GM03348 (cell line): ENCODE measurements at regions not wholly inside any gene's neighbourhood (a gene's known extent, or its start where the extent isn't known, plus 50 kb on each side); places are given as distances from the start of the nearest gene placed in this dataset.

Source experiments
- DNase-seq: peaks from one replicate; pipeline ENCODE4 v3.0.0; 2012; ENCODE audit warnings: low spot score

GRCh38 chr2:136242100-136242499 lies 124.2 kb upstream of the CXCR4 start:
- DNase-seq = no peak

DNA sequence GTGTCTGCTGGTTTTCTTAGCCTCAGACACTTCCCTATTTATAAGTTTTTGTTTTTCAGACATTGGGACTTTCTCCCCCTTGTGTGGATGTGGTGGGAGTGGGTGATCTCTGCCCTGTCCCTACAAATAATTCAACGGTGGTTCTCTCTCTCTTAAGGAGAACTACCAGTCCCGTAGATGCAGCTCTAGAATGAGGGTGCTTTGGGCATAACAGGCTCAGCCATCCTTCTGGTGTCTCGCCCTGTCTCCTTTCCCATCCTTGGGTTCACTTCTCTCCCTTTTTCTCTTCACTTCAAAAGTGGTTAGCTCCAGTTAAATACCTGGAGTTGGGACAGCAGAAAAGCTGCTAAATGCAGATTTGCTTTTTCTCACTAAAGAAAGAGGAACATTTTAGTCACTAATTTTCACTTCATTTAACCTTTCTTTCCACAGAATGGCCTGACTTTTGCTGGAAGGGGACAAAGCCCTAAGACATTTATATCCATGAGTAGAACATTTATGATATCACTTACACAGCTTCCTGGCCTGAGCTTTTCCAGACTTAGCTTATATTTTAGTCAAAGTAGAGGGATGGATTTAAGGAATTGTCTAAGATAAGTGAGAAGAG lies 121.2 kb upstream of the CXCR4 start:
- DNase-seq = no peak

DNA sequence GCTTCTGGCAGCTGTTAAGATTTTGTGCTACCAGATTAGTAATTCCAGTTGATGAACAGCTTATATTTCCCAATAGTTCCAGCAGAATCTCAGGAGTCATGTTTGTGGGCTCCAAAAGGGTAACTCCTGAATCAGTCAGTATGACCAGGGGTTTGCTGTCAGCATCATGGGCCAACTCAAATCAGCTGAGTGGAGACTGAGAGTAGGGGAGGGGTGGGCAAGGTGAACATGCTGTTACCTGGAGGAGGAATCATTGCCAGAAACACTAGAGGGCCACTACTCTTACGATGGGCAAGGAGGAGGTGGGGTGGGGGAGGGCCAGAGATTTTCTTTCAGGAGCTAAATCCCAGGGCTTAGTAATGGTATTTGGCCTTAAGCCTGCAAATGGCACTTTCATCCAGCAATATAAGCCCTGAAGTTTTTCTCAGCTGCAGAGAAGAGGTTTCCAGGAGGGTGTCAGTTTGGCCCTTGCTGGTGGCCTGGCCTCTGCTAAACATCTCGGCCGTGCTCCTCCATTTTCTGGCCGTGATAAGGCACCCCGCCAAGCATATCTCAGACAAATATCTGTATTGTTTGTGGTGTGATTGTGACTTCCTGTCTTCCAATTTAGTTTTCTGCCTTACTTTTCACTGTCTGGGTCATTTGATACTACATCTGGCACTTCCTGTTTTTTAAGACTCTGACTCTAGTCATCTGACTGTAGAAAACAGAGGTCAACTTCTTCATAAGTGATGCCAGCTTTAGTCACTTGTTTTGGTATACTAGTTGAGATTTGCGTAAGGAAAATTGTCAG lies 120.5 kb upstream of the CXCR4 start:
- DNase-seq = no peak

DNA sequence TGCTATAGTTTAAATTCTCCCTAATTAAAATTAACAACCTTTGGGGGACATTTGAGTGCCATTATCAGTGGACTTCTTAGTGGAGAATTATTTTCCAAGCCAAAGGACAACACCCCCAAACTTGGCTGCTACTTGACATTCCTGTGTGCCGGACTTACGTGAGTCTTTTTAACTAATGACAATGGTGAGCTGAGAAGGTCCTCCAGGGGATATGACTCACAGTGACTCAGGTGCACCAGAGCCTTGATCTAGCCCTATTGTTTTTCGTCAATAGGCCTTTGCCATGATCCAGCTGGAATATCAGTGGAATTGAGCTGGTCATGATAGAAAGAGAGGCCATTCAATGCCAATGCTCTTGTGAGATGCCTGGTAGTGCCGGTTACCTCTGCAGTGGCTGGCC lies 118.1 kb upstream of the CXCR4 start:
- DNase-seq = no peak

- no peak for DNase-seq
These were observed 117.6 kb upstream of the CXCR4 start for GRCh38 chr2:136235546-136235945.

DNA sequence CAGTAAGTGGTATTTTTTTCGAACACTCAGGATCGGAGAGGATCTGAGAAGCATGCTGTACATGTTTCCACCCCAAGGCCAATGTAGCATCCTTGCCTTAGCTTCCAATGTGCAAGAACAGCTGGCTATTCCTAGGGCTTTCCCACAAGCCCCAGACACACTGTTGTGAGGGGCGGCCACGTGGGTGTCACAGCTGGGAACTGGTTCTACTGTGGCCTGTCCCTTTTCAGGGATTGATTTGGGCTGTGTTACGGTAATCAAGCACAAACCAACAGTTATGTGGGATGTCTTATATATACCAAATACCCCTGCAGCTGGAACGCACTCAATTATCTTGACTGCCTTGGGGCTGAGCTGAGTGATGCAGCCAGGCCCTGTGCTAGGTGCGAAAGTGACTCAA lies 116.3 kb upstream of the CXCR4 start:
- no peak for DNase-seq

DNA sequence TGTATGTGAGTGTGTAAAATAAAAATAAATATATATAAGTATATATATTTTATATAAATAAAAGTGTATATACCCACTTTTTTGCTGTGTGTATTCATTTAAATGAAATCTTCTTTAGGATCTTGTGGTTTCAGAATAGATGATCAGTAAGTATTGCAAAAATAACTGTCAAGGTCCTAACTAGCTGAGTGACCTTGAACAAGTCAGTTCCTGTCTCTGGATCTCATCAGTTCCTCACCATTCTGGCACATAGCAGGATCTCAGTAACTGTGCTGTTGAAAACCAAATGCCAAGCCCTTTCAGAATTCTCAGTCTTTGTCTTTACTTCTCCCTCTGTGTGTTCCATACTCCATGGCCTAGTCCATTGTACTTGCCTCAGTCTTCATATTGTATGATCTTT lies 115.3 kb upstream of the CXCR4 start:
- DNase-seq = no peak

GRCh38 chr2:136232456-136233172 lies 114.7 kb upstream of the CXCR4 start:
- DNase-seq = no peak

GRCh38 chr2:136230464-136230863 lies 112.5 kb upstream of the CXCR4 start:
- no peak for DNase-seq

DNA sequence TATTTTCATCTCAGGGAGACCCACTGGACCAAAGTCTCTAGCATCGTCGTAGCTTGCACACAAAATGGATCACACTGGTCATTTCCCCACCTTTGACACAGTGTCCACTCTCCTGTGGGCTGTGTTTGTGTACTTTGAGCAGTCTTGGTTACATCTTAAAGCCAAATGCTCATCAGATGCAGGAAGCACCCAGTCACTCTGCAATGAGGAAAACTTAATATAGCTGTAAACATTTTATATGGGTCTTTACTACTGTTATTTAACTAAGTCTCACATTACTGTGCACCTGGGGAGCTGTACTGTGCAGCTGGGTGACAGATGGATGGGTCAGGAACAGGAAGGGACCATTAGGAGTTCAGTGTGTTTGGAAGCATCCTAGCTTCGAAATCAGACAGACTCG lies 109.0 kb upstream of the CXCR4 start:
- DNase-seq = no peak

DNA sequence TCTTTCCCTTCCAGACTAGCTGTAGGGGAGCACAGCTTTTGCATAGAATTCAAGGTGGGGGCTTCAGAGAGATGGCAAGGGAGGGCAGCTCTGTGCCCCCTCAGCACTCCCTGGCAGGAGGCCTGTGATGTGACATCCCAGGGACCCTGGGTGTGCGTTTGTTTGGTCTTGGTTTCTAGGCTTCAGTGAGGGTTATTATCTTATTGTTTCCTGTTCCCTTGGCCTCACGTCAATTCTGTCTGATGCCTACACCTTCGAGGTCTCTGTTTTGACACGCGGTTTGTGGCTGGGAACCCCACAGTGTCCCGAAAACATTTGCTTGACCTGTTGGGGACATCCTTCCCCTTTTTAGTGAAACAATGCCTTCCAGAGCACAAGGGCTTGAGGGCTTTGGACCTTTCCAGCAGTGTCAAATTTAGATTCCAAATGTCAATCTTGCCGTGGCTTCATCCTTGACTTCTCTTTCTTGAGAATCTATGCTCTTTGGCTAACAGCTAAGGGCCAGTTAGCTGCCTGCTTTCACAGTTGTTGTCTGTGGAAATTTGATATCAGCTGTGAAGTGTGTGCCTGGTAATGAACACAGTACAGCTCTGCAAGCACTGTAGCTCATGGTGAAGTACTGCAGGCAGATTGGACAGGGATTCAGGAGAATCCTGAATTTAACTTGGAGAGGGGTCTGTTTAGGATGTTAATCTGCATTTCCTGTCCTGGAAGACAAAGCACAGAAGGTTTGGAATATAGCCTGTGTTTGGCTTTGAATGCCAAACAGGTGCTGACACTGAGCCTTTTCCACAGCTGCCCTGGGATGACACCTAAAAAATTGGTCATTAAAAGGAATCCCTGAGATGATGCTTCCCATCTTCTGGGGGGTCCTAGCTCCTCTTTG lies 108.2 kb upstream of the CXCR4 start:
- no peak for DNase-seq

DNA sequence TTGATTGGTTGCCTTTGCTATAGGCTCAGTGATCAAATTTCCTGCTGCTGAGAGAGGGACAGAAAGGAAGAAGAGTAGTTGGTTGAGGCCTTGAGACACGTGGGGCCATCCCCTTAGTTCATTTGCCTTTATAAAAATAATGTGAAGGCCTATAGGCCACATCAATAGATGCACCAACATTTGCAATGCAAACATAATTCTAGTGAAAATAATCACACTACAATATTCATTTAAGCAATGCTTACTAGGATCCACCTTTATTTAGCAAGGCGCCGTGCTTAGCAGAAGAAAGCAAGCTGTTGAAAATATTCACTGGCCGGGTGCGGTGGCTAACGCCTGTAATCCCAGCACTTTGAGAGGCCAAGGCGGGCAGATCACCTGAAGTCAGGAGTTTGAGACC lies 105.3 kb upstream of the CXCR4 start:
- DNase-seq = no peak

- DNase-seq = no peak
These were observed 104.9 kb upstream of the CXCR4 start for GRCh38 chr2:136222862-136223261.

GRCh38 chr2:136221026-136221425 lies 103.1 kb upstream of the CXCR4 start:
- DNase-seq = no peak

DNA sequence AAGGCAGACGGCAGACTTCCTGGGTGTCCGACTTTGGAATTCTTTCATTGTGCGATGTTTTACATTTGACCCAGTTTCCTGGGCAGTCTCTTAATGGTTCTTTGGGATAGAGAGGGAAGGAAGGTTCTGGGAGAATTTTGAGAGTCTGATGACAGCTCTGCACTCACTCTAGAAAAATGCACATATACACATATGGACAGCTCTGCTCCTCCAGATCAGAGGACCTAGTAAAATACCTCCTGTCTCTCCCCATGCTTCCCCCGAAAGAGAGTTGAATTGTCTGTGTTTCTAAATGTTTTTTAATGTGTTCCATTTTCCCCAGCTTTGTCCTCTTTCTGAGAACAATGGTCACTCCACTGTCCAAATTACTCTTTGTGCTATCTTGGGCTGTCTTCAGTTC lies 102.0 kb upstream of the CXCR4 start:
- DNase-seq = no peak

DNA sequence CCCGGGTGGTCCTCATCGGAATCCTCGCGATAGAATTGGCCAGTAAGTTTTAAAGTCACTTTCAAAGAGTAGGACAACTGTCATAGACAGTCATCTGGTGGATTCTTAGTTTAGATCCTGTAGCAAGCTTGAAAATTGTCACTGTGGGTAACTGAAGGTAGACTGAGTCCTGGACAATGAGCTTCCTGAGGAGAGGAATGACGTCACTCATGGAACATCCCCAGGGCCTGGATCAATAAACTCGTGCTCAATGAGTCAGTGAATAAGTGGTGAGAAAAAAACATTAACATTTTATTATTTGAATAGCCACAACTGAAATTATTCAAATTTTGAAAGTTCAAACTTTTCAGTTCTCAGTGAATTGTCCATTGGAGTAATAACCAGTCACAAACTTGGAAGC lies 101.4 kb upstream of the CXCR4 start:
- DNase-seq = no peak

DNA sequence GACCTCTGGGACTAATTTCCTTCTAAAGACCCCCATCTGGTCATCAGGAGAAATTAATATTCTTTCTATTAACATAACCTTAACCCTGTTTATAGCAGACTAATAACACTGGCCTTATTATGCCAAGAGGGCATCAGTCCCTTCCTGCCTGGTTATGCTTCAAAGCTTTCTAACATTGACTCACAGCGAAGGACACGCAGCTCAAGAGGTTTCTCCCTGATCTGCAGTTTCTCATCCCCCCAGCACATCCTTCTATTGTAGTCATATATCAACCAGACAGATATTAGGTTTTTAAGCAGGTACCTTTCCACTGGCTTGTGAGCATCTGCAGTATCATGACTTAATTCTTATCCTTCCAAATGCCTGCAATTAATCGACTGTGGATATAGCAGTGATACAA lies 100.0 kb upstream of the CXCR4 start:
- no peak for DNase-seq

- no peak for DNase-seq
These were observed 98.0 kb upstream of the CXCR4 start for GRCh38 chr2:136215908-136216472.

DNA sequence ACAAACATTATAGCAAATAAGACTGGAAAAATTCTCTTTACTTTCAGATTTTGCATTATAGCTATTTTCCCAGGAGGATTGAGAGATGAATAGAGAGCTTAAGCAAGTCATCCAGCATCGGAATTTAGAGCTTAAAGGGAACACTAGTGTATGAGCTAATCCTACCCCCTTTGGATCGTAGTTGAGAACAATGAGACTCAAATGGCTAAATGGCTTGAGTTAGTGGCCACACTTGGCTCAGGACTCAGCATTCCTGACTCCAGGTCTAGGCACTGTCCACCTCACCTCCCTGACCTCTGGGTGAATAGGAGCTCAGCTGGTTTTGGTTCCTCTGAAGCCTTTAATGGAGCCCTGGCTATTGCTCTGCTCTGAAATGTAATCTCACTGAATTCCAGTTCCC lies 97.5 kb upstream of the CXCR4 start:
- no peak for DNase-seq

DNA sequence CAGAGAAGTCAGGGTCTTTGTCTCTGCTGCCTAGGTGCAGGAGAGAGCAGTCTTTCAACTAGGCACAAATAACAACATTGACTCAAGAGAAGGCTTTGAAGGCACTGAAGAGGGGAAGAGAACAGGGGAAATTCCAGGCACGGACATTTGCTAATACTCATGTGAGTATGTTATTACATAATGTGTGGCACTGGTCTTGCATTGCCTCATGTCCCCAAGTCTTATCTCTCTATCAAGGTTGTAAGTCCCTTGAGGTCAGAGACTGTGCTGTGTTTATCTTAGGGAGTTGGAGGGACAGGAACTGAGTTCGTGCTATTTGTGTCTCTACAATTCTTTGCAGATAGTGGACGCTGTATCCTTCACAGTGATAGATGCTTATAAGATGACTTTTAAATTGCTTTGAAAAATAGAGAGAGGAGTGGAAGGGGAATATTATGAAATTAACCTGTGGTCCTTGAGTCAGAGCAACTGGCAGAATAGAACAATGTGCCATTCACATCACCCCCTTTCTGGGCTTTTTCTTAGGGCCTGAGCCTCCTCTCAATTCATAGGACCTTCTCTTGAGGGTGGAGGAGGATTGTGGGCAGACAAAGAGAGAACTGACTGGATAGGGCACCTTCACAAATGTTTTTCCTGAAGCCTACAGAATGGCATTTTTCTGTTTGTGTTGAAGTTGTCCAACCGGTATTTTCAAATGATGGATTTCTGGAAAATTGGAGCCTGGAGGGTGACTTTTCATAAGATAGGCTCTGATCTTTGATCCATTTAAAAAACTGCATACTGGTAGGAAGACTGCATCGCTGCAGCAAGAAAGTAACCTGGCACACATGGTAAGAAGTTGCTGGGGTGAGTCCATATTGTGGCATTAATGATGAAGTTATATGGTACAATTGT lies 96.6 kb upstream of the CXCR4 start:
- no peak for DNase-seq

- DNase-seq = no peak
These were observed 95.9 kb upstream of the CXCR4 start for GRCh38 chr2:136213836-136214235.
